Ecto neural progenitor cell (in vitro differentiated cells): ENCODE measurements at regions not wholly inside any gene's neighbourhood (a gene's known extent, or its start where the extent isn't known, plus 50 kb on each side); places are given as distances from the start of the nearest gene placed in this dataset.

Experiments used
- DNase-seq: peaks from one replicate; pipeline ENCODE4 v3.0.0-alpha.2; 2018; ENCODE audit warnings: low spot score

- DNase-seq: no peak
These were observed 257.3 kb upstream of the NT5E start for GRCh38 chr6:85192596-85192995.

GRCh38 chr6:85192186-85192585 lies 257.7 kb upstream of the NT5E start:
- DNase-seq: no peak

GRCh38 chr6:85191656-85192055 lies 258.2 kb upstream of the NT5E start:
- no peak for DNase-seq

- DNase-seq: no peak
These were observed 263.2 kb upstream of the NT5E start for GRCh38 chr6:85186546-85187175.

- DNase-seq: no peak
These were observed 263.9 kb upstream of the NT5E start for GRCh38 chr6:85185977-85186376.

- no peak for DNase-seq
These were observed 266.0 kb upstream of the NT5E start for GRCh38 chr6:85183841-85184240.

- DNase-seq: no peak
These were observed 277.2 kb upstream of the NT5E start for GRCh38 chr6:85172705-85173104.

- no peak for DNase-seq
These were observed 277.7 kb upstream of the NT5E start for GRCh38 chr6:85172161-85172560.

GRCh38 chr6:85169189-85169588 lies 280.7 kb upstream of the NT5E start:
- no peak for DNase-seq

GRCh38 chr6:85168146-85168545 lies 281.7 kb upstream of the NT5E start:
- no peak for DNase-seq

- DNase-seq: no peak
These were observed 283.7 kb upstream of the NT5E start for GRCh38 chr6:85166114-85166741.

GRCh38 chr6:85163156-85164080 lies 286.5 kb upstream of the NT5E start:
- DNase-seq: no peak

GRCh38 chr6:85157311-85157710 lies 292.6 kb upstream of the NT5E start:
- no peak for DNase-seq

GRCh38 chr6:85143676-85144075 lies 306.2 kb upstream of the NT5E start:
- no peak for DNase-seq

GRCh38 chr6:85137865-85138264 lies 312.0 kb upstream of the NT5E start:
- DNase-seq: no peak

GRCh38 chr6:85136310-85136709 lies 313.6 kb upstream of the NT5E start:
- DNase-seq: no peak

- DNase-seq: no peak
These were observed 314.3 kb upstream of the NT5E start for GRCh38 chr6:85135376-85136094.

- DNase-seq: no peak
These were observed 315.7 kb upstream of the NT5E start for GRCh38 chr6:85134172-85134571.

GRCh38 chr6:85132091-85132490 lies 317.8 kb upstream of the NT5E start:
- no peak for DNase-seq

- DNase-seq: no peak
These were observed 319.1 kb upstream of the NT5E start for GRCh38 chr6:85130743-85131142.

GRCh38 chr6:85129881-85130280 lies 320.0 kb upstream of the NT5E start:
- DNase-seq: no peak

- DNase-seq: no peak
These were observed 321.1 kb upstream of the NT5E start for GRCh38 chr6:85128781-85129180.
